H9 (cell line): ENCODE measurements at regions not wholly inside any gene's neighbourhood (a gene's known extent, or its start where the extent isn't known, plus 50 kb on each side); places are given as distances from the start of the nearest gene placed in this dataset.

ENCODE experiments used
- DNase-seq: peaks from one replicate; pipeline ENCODE4 v3.0.0-alpha.2; 2017
- H2AFZ ChIP-seq: one replicate; pipeline ENCODE4 v1.6.1; 2013; ENCODE audit warnings: mild to moderate bottlenecking, low read length, control low read depth, moderate library complexity
- H2AK5ac ChIP-seq: 2 replicates; pipeline ENCODE4 v1.6.1; 2013; ENCODE audit warnings: low read length, control low read depth, mixed read lengths; ENCODE audit not compliant: insufficient read length
- H2BK120ac ChIP-seq: one replicate; pipeline ENCODE4 v1.6.1; 2013; ENCODE audit warnings: low read depth, mild to moderate bottlenecking, low read length, control low read depth, inconsistent platforms; ENCODE audit not compliant: poor library complexity, severe bottlenecking
- H2BK12ac ChIP-seq: 2 replicates; pipeline ENCODE4 v1.6.1; 2013; ENCODE audit warnings: low read length, control low read depth, mixed read lengths, low read depth; ENCODE audit not compliant: insufficient read length
- H2BK15ac ChIP-seq: 2 replicates; pipeline ENCODE4 v1.6.1; 2013; ENCODE audit warnings: low read depth, low read length, control low read depth
- H2BK20ac ChIP-seq: one replicate; pipeline ENCODE4 v1.6.1; 2013; ENCODE audit warnings: low read depth, mild to moderate bottlenecking, low read length, control low read depth, inconsistent platforms; ENCODE audit not compliant: poor library complexity, severe bottlenecking
- H2BK5ac ChIP-seq: 2 replicates; pipeline ENCODE4 v1.6.1; 2013; ENCODE audit warnings: low read length, control low read depth, mixed read lengths; ENCODE audit not compliant: insufficient read length
- H3K14ac ChIP-seq: 2 replicates; pipeline ENCODE4 v1.6.1; 2013; ENCODE audit warnings: low read length, control low read depth; ENCODE audit not compliant: insufficient read depth
- H3K18ac ChIP-seq: 2 replicates; pipeline ENCODE4 v1.6.1; 2013; ENCODE audit warnings: low read depth, mild to moderate bottlenecking, mixed read lengths, low read length, control low read depth; ENCODE audit not compliant: insufficient read length
- H3K23ac ChIP-seq: 2 replicates; pipeline ENCODE4 v1.6.1; 2013; ENCODE audit warnings: low read length, control low read depth, mixed read lengths, low read depth; ENCODE audit not compliant: insufficient read length
- H3K23me2 ChIP-seq: 2 replicates; pipeline ENCODE4 v1.6.1; 2013; ENCODE audit warnings: low read depth, mild to moderate bottlenecking, mixed read lengths, low read length, control low read depth; ENCODE audit not compliant: insufficient read length, poor library complexity, severe bottlenecking
- H3K27ac ChIP-seq: 2 replicates; pipeline ENCODE4 v1.5.1; 2013; ENCODE audit warnings: low read length, control low read depth, mixed read lengths, low read depth; ENCODE audit not compliant: insufficient read length
- H3K27me3 ChIP-seq: 2 replicates; pipeline ENCODE4 v1.6.1; 2013; ENCODE audit warnings: low read length, control low read depth, inconsistent platforms; ENCODE audit not compliant: insufficient read depth
- H3K4ac ChIP-seq: 2 replicates; pipeline ENCODE4 v1.6.1; 2013; ENCODE audit warnings: low read depth, mild to moderate bottlenecking, control low read depth, inconsistent platforms, low read length, moderate library complexity
- H3K4me1 ChIP-seq: 2 replicates; pipeline ENCODE4 v1.6.1; 2013; ENCODE audit warnings: low read length, control low read depth, inconsistent platforms; ENCODE audit not compliant: insufficient read depth
- H3K4me2 ChIP-seq: 2 replicates; pipeline ENCODE4 v1.6.1; 2013; ENCODE audit warnings: low read length, control low read depth, mixed read lengths; ENCODE audit not compliant: insufficient read length, insufficient read depth
- H3K56ac ChIP-seq: 2 replicates; pipeline ENCODE4 v1.6.1; 2013; ENCODE audit warnings: low read depth, mild to moderate bottlenecking, mixed read lengths, low read length, control low read depth; ENCODE audit not compliant: insufficient read length
- H3K79me1 ChIP-seq: 2 replicates; pipeline ENCODE4 v1.6.1; 2013; ENCODE audit warnings: low read depth, mild to moderate bottlenecking, moderate library complexity, low read length, control low read depth, inconsistent platforms; ENCODE audit not compliant: insufficient read depth, poor library complexity, severe bottlenecking
- H3K79me2 ChIP-seq: 2 replicates; pipeline ENCODE4 v1.6.1; 2013; ENCODE audit warnings: low read length, control low read depth, inconsistent platforms; ENCODE audit not compliant: insufficient read depth
- H3K9ac ChIP-seq: 2 replicates; pipeline ENCODE4 v1.6.1; 2013; ENCODE audit warnings: low read length, control low read depth, mixed read lengths; ENCODE audit not compliant: insufficient read length; ENCODE audit errors: extremely low read depth
- H3K9me3 ChIP-seq: one replicate; pipeline ENCODE4 v1.6.1; 2013; ENCODE audit warnings: low read depth, low read length, inconsistent platforms; ENCODE audit not compliant: control insufficient read depth
- H3T11ph ChIP-seq: one replicate; pipeline ENCODE4 v1.6.1; 2013; ENCODE audit warnings: mild to moderate bottlenecking, low read length, control low read depth, inconsistent platforms
- H4K20me1 ChIP-seq: one replicate; pipeline ENCODE4 v1.6.1; 2013; ENCODE audit not compliant: control insufficient read depth, insufficient read length, insufficient read depth
- H4K5ac ChIP-seq: 2 replicates; pipeline ENCODE4 v1.6.1; 2013; ENCODE audit warnings: low read depth, mild to moderate bottlenecking, mixed read lengths, low read length, control low read depth; ENCODE audit not compliant: insufficient read length
- H4K8ac ChIP-seq: replicated peaks from 2 replicates; pipeline ENCODE4 v1.6.1; 2013; ENCODE audit warnings: low read length, control low read depth, mixed read lengths, low read depth; ENCODE audit not compliant: insufficient read length
- H4K91ac ChIP-seq: 2 replicates; pipeline ENCODE4 v1.6.1; 2013; ENCODE audit warnings: low read depth, mild to moderate bottlenecking, moderate library complexity, mixed read lengths, low read length, control low read depth; ENCODE audit not compliant: insufficient read length
- H3K27ac Mint-ChIP-seq, 3 experiments: 2 replicates in 2 of 3; 3 replicates in 1 of 3; pipeline ENCODE4 v1.8.0; 2020 to 2021; ENCODE audit warnings: mixed read lengths in 3 of 3, mild to moderate bottlenecking in 1 of 3, moderate library complexity in 1 of 3
- H3K27me3 Mint-ChIP-seq: 2 replicates; pipeline ENCODE4 v1.8.0; 2021; ENCODE audit warnings: low read depth, mild to moderate bottlenecking, moderate library complexity, mixed read lengths
- H3K36me3 Mint-ChIP-seq, 3 experiments: 2 replicates in 2 of 3; 3 replicates in 1 of 3; pipeline ENCODE4 v1.8.0; 2020 to 2021; ENCODE audit warnings: low read depth in 3 of 3, mixed read lengths in 3 of 3; ENCODE audit not compliant: insufficient read depth in 1 of 3
- H3K4me1 Mint-ChIP-seq, 2 experiments: 2 replicates each; pipeline ENCODE4 v1.8.0; 2020; ENCODE audit warnings: mixed read lengths in 2 of 2
- H3K4me3 Mint-ChIP-seq, 2 experiments: 2 replicates in 1 of 2; 3 replicates in 1 of 2; pipeline ENCODE4 v1.8.0; 2020 to 2021; ENCODE audit warnings: mild to moderate bottlenecking in 2 of 2, mixed read lengths in 2 of 2, moderate library complexity in 1 of 2
- H3K9me3 Mint-ChIP-seq, 2 experiments: 2 replicates in 1 of 2; 3 replicates in 1 of 2; pipeline ENCODE4 v1.8.0; 2020; ENCODE audit warnings: mild to moderate bottlenecking in 2 of 2, mixed read lengths in 2 of 2, moderate library complexity in 1 of 2
- WGBS: extraction: QIAGEN DNeasy Blood & Tissue Kit; methylation state at CpG from one replicate; pipeline ENCODE4 v1.1.7; 2013; ENCODE audit warnings: missing lambda C conversion rate, low lambda C conversion rate, mixed read lengths; ENCODE audit not compliant: insufficient read length; ENCODE audit errors: extremely low coverage; 5-methylcytosine and 5-hydroxymethylcytosine counted together
- TF ChIP-seq, protein P1 (sequence below): fragments of 200-600 bp; sonication (generic); conservative IDR thresholded peaks from 3 replicates; pipeline ENCODE4 v1.8.0; 2021; ENCODE audit warnings: antibody characterized with exemption, mild to moderate bottlenecking

- no peaks in the 10 kb centered on the region for H3K23me2 ChIP-seq
- WGBS: no CpG with 5 or more reads among the region's 16 CpGs
- no peaks in the 10 kb centered on the region for H3K4me1 ChIP-seq
- H3K18ac ChIP-seq: no peak overlapping the region
- no peak overlapping the region for H3K9ac ChIP-seq
- no peak overlapping the region for H4K5ac ChIP-seq
- no peaks in the 10 kb centered on the region for H4K20me1 ChIP-seq
- no peaks in the 10 kb centered on the region; a peak in 1 of 7 replicates for H3K36me3 Mint-ChIP-seq
- H3T11ph ChIP-seq: no peak overlapping the region
- no peaks in the 10 kb centered on the region for H3K9me3 Mint-ChIP-seq
- no peak overlapping the region for H2AFZ ChIP-seq
- TF ChIP-seq, protein P1, sequence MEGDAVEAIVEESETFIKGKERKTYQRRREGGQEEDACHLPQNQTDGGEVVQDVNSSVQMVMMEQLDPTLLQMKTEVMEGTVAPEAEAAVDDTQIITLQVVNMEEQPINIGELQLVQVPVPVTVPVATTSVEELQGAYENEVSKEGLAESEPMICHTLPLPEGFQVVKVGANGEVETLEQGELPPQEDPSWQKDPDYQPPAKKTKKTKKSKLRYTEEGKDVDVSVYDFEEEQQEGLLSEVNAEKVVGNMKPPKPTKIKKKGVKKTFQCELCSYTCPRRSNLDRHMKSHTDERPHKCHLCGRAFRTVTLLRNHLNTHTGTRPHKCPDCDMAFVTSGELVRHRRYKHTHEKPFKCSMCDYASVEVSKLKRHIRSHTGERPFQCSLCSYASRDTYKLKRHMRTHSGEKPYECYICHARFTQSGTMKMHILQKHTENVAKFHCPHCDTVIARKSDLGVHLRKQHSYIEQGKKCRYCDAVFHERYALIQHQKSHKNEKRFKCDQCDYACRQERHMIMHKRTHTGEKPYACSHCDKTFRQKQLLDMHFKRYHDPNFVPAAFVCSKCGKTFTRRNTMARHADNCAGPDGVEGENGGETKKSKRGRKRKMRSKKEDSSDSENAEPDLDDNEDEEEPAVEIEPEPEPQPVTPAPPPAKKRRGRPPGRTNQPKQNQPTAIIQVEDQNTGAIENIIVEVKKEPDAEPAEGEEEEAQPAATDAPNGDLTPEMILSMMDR: no peak
- H3K14ac ChIP-seq: no peak overlapping the region
- H3K4me2 ChIP-seq: no peak overlapping the region
- H4K91ac ChIP-seq: no peak overlapping the region
- H2BK12ac ChIP-seq: no peak overlapping the region
- H3K23ac ChIP-seq: no peak overlapping the region
- H3K27me3 Mint-ChIP-seq: no peaks in the 10 kb centered on the region
- no peak overlapping the region for H3K27ac Mint-ChIP-seq
- no peak overlapping the region for H3K27ac ChIP-seq
- no peak overlapping the region for H2BK120ac ChIP-seq
- H2BK5ac ChIP-seq: no peak overlapping the region
- H3K79me1 ChIP-seq: no peaks in the 10 kb centered on the region
- H2BK15ac ChIP-seq: no peak overlapping the region
- no peak overlapping the region for H3K56ac ChIP-seq
- H2AK5ac ChIP-seq: no peak overlapping the region
- no peak overlapping the region for H3K4ac ChIP-seq
- no peaks in the 10 kb centered on the region for H3K27me3 ChIP-seq
- no peak overlapping the region for H2BK20ac ChIP-seq
- no peak for DNase-seq
- no peak overlapping the region for H4K8ac ChIP-seq
- H3K9me3 ChIP-seq: no peaks in the 10 kb centered on the region
- peaks cover 2% of the 10 kb centered on the region in 2 experiments; a peak in 3 of 4 replicates for H3K4me1 Mint-ChIP-seq
- no peak overlapping the region for H3K4me3 Mint-ChIP-seq
- H3K79me2 ChIP-seq: no peaks in the 10 kb centered on the region
These were observed 496.7 kb downstream of the ENC1 start for GRCh38 chr5:74143721-74144330.
